Prostate gland (tissue), 2 donors: ENCODE measurements at regions not wholly inside any gene's neighbourhood (a gene's known extent, or its start where the extent isn't known, plus 50 kb on each side); places are given as distances from the start of the nearest gene placed in this dataset.

ENCODE experiments used
- DNase-seq: peaks from one replicate; pipeline ENCODE4 v3.0.0-alpha.2; 2019; ENCODE audit warnings: low spot score
- H3K27ac ChIP-seq, 2 donors: fragments of 200-600 bp; sonication (generic); 2 replicates each; pipeline ENCODE4 v1.5.1; 2017 to 2019
- H3K27me3 ChIP-seq: fragments of 200-600 bp; sonication (generic); replicated peaks from 2 replicates; pipeline ENCODE4 v1.5.1; 2019; ENCODE audit not compliant: insufficient read depth
- H3K36me3 ChIP-seq, 2 donors: fragments of 200-600 bp; sonication (generic); 1 replicate in 1 of 2; 2 replicates in 1 of 2; pipeline versions ENCODE4 v1.5.1 to v1.8.1; 2017 to 2019
- H3K4me1 ChIP-seq: fragments of 200-600 bp; sonication (generic); replicated peaks from 2 replicates; pipeline ENCODE4 v1.5.1; 2019
- H3K4me3 ChIP-seq, 2 donors: fragments of 200-600 bp; sonication (generic); 2 replicates each; pipeline ENCODE4 v1.5.1; 2017 to 2019
- H3K9me3 ChIP-seq: fragments of 200-600 bp; sonication (generic); 2 replicates; pipeline ENCODE4 v1.5.1; 2017
- POLR2A ChIP-seq: fragments of 450-650 bp; IDR thresholded peaks from one replicate; pipeline ENCODE4 v1.6.1; 2016; ENCODE audit warnings: antibody characterized with exemption, mild to moderate bottlenecking
- POLR2AphosphoS5 ChIP-seq: sonication (generic); formaldehyde crosslinking; IDR thresholded peaks from one replicate; pipeline ENCODE4 v1.6.1; 2017; ENCODE audit warnings: antibody characterized with exemption
- WGBS: methylation state at CpG from one replicate; pipeline ENCODE4 v1.1.5; 2018; 5-methylcytosine and 5-hydroxymethylcytosine counted together
- intact Hi-C: fragments of 100-400 bp; cut with DNase I; formaldehyde crosslinking; loops from one replicate; pipeline ENCODE4 v1.14.2; 2022
- TF ChIP-seq, protein P1 (sequence below), 4 experiments: fragments of 200-600 bp in 2 of 4; fragments of 450-650 bp in 2 of 4; sonication (generic) in 2 of 4; IDR thresholded peaks; 1 replicate in 3 of 4; 2 replicates in 1 of 4; pipeline ENCODE4 v1.5.1; 2016 to 2019; ENCODE audit warnings: antibody characterized with exemption in 4 of 4, mild to moderate bottlenecking in 2 of 4, moderate library complexity in 2 of 4

DNA sequence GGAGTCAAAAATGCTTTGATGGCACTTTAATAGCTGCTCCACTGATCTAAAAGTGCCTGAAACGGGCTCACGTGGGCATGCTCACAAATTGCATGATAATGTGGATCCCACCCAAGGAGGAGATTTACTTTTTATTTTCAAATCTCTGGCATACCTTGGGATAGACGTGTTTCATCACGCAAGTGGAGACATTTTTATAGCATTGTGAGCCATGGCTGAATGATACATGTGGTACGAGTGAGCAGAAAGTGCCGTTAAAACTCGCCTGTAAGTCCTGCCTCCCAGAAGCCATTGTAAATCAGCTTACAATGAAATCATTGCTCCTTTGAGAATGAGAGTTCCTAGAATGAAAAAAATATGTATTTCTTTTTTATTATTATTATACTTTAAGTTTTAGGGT lies 514.7 kb downstream of the MAT2B start:
- Histone ChIP-seq H3K27ac (no peak overlapping the region), H3K4me1 (no peaks in the 10 kb centered on the region), H3K27me3 (no peaks in the 10 kb centered on the region), H3K4me3 (no peak overlapping the region), H3K9me3 (no peaks in the 10 kb centered on the region), H3K36me3 (no peaks in the 10 kb centered on the region)
- peak; percentile 4 for DNase-seq
- intact Hi-C loops, result no loop called here
- TF ChIP-seq, protein P1, sequence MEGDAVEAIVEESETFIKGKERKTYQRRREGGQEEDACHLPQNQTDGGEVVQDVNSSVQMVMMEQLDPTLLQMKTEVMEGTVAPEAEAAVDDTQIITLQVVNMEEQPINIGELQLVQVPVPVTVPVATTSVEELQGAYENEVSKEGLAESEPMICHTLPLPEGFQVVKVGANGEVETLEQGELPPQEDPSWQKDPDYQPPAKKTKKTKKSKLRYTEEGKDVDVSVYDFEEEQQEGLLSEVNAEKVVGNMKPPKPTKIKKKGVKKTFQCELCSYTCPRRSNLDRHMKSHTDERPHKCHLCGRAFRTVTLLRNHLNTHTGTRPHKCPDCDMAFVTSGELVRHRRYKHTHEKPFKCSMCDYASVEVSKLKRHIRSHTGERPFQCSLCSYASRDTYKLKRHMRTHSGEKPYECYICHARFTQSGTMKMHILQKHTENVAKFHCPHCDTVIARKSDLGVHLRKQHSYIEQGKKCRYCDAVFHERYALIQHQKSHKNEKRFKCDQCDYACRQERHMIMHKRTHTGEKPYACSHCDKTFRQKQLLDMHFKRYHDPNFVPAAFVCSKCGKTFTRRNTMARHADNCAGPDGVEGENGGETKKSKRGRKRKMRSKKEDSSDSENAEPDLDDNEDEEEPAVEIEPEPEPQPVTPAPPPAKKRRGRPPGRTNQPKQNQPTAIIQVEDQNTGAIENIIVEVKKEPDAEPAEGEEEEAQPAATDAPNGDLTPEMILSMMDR (IDR thresholded peaks at IDR 0.05), result no peak
- TF ChIP-seq POLR2AphosphoS5 (no peak), POLR2A (no peak)
- WGBS, result 21% methylated on average over 7 of the region's 7 CpGs

GRCh38 chr5:164027738-164028137 lies 522.3 kb downstream of the MAT2B start:
- no peak for DNase-seq
- no peak overlapping the region for H3K4me3 ChIP-seq
- H3K27ac ChIP-seq, result no peak overlapping the region
- H3K4me1 ChIP-seq, result no peaks in the 10 kb centered on the region
- H3K36me3 ChIP-seq, result no peaks in the 10 kb centered on the region
- no peak for TF ChIP-seq POLR2AphosphoS5
- TF ChIP-seq POLR2A, result no peak
- TF ChIP-seq, protein P1 (IDR thresholded peaks at IDR 0.05), result no peak
- intact Hi-C loops, result no loop called here
- no peaks in the 10 kb centered on the region for H3K9me3 ChIP-seq
- WGBS, result 76% methylated on average over 2 of the region's 2 CpGs
- H3K27me3 ChIP-seq, result no peaks in the 10 kb centered on the region

DNA sequence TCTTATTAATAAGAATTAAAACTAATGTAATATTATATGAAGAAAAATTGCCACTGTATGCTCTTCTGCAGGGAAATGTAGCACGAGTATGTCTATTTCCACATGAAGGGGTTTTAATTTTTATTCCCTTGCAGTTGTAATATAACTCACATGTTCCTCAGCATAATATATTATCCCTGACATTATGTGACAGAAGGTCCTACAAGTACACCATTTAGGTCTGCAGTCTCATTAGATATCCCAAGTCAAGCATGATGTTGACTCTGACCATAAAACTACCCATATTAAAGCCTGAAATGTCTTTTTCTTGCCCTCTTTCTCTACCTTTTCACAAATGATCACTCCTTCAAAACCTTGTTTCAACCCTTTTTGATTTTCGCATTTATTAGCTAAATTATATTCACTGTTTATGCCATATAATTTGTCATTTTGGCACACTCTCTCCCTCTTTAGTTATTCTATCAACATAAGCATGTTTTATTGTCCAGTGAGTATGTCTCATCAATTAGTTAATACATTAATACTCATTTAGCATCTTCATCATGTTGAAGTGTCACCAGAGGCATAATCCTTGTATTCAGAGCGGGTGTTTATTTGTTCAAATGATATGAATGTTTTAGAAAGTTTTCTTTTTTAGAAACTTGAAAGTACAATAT lies 532.8 kb downstream of the MAT2B start:
- intact Hi-C loops, result no loop called here
- WGBS, result 82% methylated on average over 3 of the region's 3 CpGs
- TF ChIP-seq POLR2A (no peak), POLR2AphosphoS5 (no peak)
- TF ChIP-seq, protein P1 (IDR thresholded peaks at IDR 0.05), result no peak
- Histone ChIP-seq H3K9me3 (no peaks in the 10 kb centered on the region), H3K27me3 (no peaks in the 10 kb centered on the region), H3K27ac (no peak overlapping the region), H3K36me3 (no peaks in the 10 kb centered on the region), H3K4me3 (no peak overlapping the region), H3K4me1 (no peaks in the 10 kb centered on the region)
- DNase-seq, result no peak

GRCh38 chr5:164041105-164041504 lies 535.7 kb downstream of the MAT2B start:
- Histone ChIP-seq H3K27ac (no peak overlapping the region), H3K27me3 (no peaks in the 10 kb centered on the region), H3K4me1 (no peaks in the 10 kb centered on the region), H3K4me3 (no peak overlapping the region), H3K9me3 (no peaks in the 10 kb centered on the region), H3K36me3 (no peaks in the 10 kb centered on the region)
- WGBS, result 86% methylated on average over 1 of the region's 1 CpG
- no peak for DNase-seq
- intact Hi-C loops, result no loop called here
- TF ChIP-seq, protein P1 (IDR thresholded peaks at IDR 0.05), result no peak
- TF ChIP-seq POLR2AphosphoS5 (no peak), POLR2A (no peak)

DNA sequence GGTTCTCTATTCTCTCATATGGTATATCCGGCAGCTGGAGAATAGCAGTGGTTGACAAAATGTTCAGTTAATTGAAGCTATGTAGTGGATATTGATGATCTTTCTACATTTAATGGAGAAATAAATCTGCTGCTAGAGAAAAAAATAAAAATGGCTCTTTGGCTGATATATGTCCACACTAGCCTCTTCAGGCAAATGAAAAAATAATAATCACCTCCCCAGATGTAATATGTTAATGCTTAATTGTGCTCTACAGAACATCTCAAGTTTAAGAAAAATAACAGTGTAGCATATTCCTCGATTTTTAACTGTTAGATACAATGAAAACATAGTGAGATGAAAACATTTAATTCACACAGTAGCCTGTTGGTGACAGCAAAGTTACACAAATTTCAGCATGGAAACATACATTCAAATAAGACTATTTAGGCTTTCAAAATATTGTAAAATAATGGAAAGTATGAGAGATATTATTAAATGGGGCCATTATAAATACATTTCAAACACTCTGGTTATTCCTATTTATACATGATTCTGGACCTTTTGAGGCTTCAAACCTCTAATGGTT lies 543.0 kb downstream of the MAT2B start:
- WGBS, result 64% methylated on average over 2 of the region's 2 CpGs
- H3K27me3 ChIP-seq, result no peaks in the 10 kb centered on the region
- intact Hi-C loops, result no loop called here
- H3K9me3 ChIP-seq, result no peaks in the 10 kb centered on the region
- H3K36me3 ChIP-seq, result no peaks in the 10 kb centered on the region
- H3K27ac ChIP-seq, result no peak overlapping the region
- TF ChIP-seq POLR2AphosphoS5 (no peak), POLR2A (no peak)
- TF ChIP-seq, protein P1 (IDR thresholded peaks at IDR 0.05), result peak in 2 of 4 experiments; percentile 15 to 23
- H3K4me1 ChIP-seq, result no peaks in the 10 kb centered on the region
- no peak overlapping the region for H3K4me3 ChIP-seq
- DNase-seq, result no peak
